ENCODE measurements at regions not wholly inside any gene's neighbourhood (a gene's known extent, or its start where the extent isn't known, plus 50 kb on each side); places are given as distances from the start of the nearest gene placed in this dataset.

DNA sequence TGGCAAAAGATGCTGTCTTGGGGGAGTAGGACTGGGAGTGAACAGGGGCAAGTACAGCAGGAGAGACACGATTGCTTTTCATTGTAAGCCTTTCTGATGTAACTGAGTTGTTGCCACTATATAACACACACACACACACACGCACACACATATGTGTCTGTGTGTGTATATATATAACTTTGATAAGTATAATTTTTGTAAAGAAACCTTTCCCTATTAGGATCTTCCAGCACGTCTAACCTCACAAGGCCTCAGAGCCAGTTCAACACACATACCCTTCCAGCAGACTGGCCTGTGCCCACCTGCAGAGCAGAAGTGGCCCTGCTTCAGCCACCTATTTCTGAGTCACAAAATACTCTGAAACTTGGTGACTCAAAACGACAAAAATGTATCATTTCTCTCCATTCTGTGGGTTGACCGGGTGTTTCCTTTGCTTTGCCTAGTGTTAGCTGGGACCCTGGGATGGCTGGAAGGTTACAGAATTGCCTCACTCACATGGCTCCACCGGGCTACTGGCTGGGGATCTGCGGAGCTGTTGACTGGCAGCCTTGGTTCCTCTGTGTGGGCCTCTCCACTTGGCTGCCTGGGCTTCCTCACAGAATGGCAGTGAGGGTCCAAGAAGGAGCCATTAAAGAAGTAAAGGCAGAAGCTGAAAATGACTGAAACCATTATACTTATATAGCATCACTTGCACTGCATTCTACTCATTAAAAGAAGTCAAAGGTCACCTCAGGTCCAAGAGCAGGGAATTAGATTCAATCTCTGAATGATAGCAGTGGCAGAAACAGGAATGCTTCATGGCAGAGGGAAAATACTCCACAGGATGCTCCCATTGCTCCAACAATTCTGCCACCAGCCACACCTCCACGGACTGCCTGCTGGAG lies 126.4 kb downstream of the BANF2 start:
- TF ChIP-seq, protein P1, sequence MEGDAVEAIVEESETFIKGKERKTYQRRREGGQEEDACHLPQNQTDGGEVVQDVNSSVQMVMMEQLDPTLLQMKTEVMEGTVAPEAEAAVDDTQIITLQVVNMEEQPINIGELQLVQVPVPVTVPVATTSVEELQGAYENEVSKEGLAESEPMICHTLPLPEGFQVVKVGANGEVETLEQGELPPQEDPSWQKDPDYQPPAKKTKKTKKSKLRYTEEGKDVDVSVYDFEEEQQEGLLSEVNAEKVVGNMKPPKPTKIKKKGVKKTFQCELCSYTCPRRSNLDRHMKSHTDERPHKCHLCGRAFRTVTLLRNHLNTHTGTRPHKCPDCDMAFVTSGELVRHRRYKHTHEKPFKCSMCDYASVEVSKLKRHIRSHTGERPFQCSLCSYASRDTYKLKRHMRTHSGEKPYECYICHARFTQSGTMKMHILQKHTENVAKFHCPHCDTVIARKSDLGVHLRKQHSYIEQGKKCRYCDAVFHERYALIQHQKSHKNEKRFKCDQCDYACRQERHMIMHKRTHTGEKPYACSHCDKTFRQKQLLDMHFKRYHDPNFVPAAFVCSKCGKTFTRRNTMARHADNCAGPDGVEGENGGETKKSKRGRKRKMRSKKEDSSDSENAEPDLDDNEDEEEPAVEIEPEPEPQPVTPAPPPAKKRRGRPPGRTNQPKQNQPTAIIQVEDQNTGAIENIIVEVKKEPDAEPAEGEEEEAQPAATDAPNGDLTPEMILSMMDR (IDR thresholded peaks at IDR 0.05 in 2 of 3, conservative IDR thresholded peaks at IDR 0.05 in 1 of 3; ENCODE audit: borderline replicate concordance in 1 of 3, insufficient read depth in 1 of 3, low read depth in 2 of 3, low read length in 2 of 3) = no peak
- TF ChIP-seq SIN3A (IDR thresholded peaks at IDR 0.05; ENCODE audit: low read depth) = no peak
- TF ChIP-seq EZH2 (IDR thresholded peaks at IDR 0.05) = no peak
- no peak for TF ChIP-seq POLR2AphosphoS5 (IDR thresholded peaks at IDR 0.05; ENCODE audit: low read depth, low read length)
- TF ChIP-seq EZH2phosphoT487 (IDR thresholded peaks at IDR 0.05; ENCODE audit: borderline replicate concordance) = no peak

Measured in HCT116 (cell line).